ENCODE measurements at regions not wholly inside any gene's neighbourhood (a gene's known extent, or its start where the extent isn't known, plus 50 kb on each side); places are given as distances from the start of the nearest gene placed in this dataset.

DNA sequence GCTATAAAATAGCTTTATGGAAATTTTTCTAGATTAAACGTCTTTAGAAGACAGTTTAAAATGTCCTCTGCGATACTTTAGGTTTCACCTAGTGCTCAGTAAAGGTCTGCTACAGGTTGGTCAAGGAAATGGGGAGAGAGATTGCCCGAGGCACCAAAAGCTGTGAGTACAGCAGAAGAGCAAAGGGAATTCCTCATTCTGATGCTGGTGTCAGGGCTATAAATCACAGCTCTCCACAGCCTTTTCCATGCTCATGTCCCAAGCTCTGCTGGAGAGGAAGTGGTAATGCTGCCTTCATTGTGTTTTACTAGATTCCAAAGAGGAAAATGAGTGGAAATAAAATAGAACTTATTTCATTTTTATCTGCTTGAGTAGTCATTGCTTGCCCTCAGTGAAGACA, 2060.4 kb downstream of the ARAP2 start:
- Histone ChIP-seq H3K4me1 (no peaks in the 10 kb centered on the region; the same call in 1 of the 2 replicates), H3K9me3 (no peaks in the 10 kb centered on the region), H3K27me3 (no peaks in the 10 kb centered on the region), H3K36me3 (no peaks in the 10 kb centered on the region), H3K4me3 (ENCODE audit: low read depth, low read length) (no peak overlapping the region)
- TF ChIP-seq, protein P1, sequence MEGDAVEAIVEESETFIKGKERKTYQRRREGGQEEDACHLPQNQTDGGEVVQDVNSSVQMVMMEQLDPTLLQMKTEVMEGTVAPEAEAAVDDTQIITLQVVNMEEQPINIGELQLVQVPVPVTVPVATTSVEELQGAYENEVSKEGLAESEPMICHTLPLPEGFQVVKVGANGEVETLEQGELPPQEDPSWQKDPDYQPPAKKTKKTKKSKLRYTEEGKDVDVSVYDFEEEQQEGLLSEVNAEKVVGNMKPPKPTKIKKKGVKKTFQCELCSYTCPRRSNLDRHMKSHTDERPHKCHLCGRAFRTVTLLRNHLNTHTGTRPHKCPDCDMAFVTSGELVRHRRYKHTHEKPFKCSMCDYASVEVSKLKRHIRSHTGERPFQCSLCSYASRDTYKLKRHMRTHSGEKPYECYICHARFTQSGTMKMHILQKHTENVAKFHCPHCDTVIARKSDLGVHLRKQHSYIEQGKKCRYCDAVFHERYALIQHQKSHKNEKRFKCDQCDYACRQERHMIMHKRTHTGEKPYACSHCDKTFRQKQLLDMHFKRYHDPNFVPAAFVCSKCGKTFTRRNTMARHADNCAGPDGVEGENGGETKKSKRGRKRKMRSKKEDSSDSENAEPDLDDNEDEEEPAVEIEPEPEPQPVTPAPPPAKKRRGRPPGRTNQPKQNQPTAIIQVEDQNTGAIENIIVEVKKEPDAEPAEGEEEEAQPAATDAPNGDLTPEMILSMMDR (IDR thresholded peaks at IDR 0.05; ENCODE audit: low read depth, low read length), result no peak
- no peak for DNase-seq

DNA sequence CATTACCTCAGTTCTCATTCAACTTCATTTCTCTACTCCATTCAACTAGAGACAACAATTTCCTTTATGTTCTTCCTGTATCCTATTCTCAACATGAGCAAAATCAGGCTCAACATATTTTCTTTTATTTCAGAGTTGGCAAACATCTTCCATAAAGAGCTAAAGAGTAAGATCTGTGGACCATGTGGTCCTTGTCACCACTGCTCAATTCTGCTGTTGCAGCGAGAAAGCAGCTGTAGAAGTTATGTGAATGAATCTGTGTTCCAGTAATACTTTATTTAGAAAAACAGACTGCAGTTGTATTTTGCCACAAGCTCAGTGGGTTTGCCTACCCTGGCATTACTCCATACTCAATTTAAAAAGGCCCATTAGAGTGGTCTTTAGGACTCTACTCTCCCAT, 2057.3 kb downstream of the ARAP2 start:
- no peaks in the 10 kb centered on the region for H3K4me1 ChIP-seq
- H3K4me3 ChIP-seq (ENCODE audit: low read depth, low read length), result no peak overlapping the region
- H3K27me3 ChIP-seq, result no peaks in the 10 kb centered on the region
- H3K9me3 ChIP-seq, result no peaks in the 10 kb centered on the region
- TF ChIP-seq, protein P1 (IDR thresholded peaks at IDR 0.05; ENCODE audit: low read depth, low read length), result no peak
- no peak for DNase-seq
- H3K36me3 ChIP-seq, result no peaks in the 10 kb centered on the region

DNA sequence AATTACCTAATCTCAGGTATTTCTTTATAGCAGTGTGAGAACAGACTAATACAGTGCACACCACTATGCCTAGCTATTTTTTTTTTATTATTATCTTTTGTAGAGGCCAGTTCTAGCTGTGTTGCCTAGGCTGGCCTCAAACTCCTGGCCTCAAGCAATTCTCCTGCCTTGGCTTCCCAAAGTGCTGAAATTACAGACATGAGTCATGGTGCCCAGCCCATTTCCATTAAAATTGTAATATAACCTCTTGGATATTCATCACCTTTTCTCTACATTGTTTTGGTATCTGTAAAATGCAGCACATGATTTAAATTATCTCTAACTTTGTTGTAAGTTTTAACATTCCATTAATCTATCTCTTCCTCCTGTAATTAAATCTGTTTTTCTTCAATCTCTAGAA, 2052.9 kb downstream of the ARAP2 start:
- Histone ChIP-seq H3K9me3 (no peaks in the 10 kb centered on the region), H3K4me3 (ENCODE audit: low read depth, low read length) (no peak overlapping the region), H3K36me3 (no peaks in the 10 kb centered on the region), H3K27me3 (no peaks in the 10 kb centered on the region), H3K4me1 (no peaks in the 10 kb centered on the region)
- TF ChIP-seq, protein P1 (IDR thresholded peaks at IDR 0.05; ENCODE audit: low read depth, low read length), result no peak
- DNase-seq, result no peak

- H3K4me1 ChIP-seq, result no peaks in the 10 kb centered on the region
- no peak for DNase-seq
- no peaks in the 10 kb centered on the region for H3K36me3 ChIP-seq
- TF ChIP-seq, protein P1 (IDR thresholded peaks at IDR 0.05; ENCODE audit: low read depth, low read length), result no peak
- H3K9me3 ChIP-seq, result no peaks in the 10 kb centered on the region
- no peaks in the 10 kb centered on the region for H3K27me3 ChIP-seq
- no peak overlapping the region for H3K4me3 ChIP-seq (ENCODE audit: low read depth, low read length)
These were observed 2050.7 kb downstream of the ARAP2 start for GRCh38 chr4:34193451-34194154.

GRCh38 chr4:34194585-34194984, 2049.7 kb downstream of the ARAP2 start:
- Histone ChIP-seq H3K4me1 (no peaks in the 10 kb centered on the region), H3K36me3 (no peaks in the 10 kb centered on the region), H3K9me3 (no peaks in the 10 kb centered on the region), H3K4me3 (ENCODE audit: low read depth, low read length) (no peak overlapping the region), H3K27me3 (no peaks in the 10 kb centered on the region)
- TF ChIP-seq, protein P1 (IDR thresholded peaks at IDR 0.05; ENCODE audit: low read depth, low read length), result no peak
- no peak for DNase-seq

DNA sequence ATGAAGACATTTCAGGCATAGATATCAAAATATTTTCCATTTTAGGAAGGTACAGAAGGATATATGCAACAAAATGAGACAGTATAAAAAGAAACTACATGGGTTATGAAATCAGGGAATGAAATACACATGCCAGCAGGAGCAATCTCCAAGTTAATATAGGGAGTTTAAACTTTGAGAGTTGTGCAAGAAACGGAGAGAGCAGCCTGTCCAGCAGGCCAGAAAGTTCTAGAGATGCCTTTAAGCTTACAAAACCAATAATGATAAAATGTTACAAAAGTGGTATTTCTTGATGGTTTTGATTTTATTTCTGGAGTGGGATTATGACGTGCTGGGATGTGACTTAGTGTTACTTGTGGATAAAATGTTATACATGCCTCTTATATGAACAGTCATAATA, 2047.9 kb downstream of the ARAP2 start:
- TF ChIP-seq, protein P1 (IDR thresholded peaks at IDR 0.05; ENCODE audit: low read depth, low read length), result no peak
- Histone ChIP-seq H3K27me3 (no peaks in the 10 kb centered on the region), H3K4me3 (ENCODE audit: low read depth, low read length) (no peak overlapping the region), H3K36me3 (no peaks in the 10 kb centered on the region), H3K9me3 (no peaks in the 10 kb centered on the region), H3K4me1 (no peaks in the 10 kb centered on the region)
- no peak for DNase-seq

Measured in BE2C (cell line).